HUDEP-2 (cell line): ENCODE measurements at regions not wholly inside any gene's neighbourhood (a gene's known extent, or its start where the extent isn't known, plus 50 kb on each side); places are given as distances from the start of the nearest gene placed in this dataset.

ENCODE experiments used
- DNase-seq, 76 experiments: peaks; one replicate each; lab custom pipeline; 2025; ENCODE audit not compliant: unreplicated experiment in 76 of 76; lab: John Stamatoyannopoulos, UW

DNA sequence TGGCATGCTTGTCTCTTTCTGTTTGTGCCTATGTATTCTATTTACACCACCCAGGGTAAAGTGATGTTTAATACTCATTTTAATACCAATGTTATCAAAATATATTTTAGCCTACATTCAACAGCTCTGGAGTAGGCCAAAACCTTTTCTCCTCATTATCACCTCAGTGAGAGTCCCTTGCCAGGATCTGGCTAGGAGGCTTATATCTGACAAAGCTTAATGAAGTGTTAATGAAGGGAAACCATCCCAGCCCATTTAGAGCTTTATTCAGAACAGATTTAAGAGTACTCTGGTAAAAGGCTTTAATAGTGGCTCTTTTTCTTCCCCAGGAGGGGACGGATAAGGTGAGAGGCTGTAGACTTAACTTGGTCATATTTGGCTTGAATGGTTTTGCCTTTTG, 137.6 kb downstream of the GRIN2B start:
- no peak for DNase-seq

DNA sequence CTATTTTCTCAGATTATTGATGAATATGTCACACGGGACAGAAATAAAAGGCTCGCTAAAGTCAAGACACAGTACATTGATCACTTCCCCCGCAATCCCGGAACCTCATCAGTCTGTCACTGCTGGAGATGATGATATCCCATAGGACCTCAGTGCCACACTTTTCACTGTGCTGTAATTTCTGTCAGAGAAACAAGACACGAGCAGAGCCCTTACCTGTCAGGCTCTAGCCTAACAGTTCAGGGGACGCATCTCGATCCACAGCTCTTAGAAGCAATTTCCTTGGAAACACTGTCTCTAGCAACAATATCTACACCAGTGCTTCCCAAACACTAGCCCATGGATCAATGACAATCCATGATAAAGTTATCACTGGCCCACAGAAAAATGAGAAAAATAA, 140.0 kb downstream of the GRIN2B start:
- no peak for DNase-seq

DNA sequence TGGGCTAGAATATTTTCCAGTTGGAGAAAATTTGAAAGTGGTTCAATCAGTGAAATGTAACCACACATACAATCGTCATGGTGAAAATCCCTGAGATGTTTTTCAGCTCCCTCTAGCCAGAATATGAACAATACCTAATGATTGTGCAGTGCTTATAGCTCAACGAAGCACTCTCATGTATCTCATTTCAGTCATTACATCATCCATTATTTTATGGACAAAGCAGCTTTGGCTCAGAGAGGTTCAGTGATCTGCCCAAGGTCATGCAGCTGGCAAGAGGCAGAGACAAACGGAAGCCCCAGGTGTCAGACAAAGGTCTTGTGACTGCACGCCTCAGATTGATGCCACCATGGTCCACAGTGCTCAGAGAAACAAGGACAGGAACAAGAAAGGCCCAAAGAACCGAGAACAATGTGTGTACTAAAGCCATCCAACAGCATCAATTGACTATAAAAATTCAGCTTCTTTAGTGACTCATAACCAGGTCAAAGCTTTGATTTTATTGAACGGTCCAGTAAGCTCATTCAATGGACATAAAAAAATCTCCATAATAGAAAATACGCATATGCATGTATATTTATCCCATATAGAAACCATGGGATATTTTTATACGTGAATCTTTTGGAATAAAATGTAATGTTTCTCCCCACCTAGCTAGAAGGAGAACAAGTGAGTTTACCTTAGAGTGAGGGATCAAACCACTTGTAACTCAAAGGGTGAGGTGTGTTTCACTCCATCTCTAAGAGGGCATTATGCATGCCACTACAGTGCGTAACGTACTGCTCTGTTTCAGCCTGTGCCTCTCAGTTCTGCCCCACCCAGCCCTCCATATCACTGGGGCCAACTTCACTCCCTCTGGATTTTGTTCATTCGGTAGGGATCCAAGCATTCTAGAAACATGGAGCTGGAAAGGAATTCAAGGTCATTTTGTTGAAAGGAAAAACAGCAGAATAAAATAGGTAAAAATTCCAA, 141.8 kb downstream of the GRIN2B start:
- no peak for DNase-seq

DNA sequence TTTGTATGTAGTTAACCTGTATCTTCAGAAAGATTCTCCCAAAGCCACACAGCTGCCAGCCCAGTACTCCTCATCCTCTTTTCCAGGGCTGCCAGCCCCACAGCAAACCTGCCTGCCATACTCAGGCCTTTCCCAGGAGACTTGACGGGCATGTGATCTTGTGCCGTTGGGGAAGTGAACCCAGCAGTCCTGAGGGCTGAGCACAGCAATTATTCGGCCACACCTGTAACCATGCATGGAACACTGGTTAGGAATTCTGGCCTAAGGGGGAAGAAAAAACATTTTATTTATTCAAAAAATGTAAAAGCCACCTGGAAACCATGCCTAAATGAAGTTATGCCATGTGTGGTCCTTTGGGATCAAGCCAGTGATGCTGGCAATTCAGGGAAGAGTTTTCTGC, 145.3 kb downstream of the GRIN2B start:
- DNase-seq: no peak

DNA sequence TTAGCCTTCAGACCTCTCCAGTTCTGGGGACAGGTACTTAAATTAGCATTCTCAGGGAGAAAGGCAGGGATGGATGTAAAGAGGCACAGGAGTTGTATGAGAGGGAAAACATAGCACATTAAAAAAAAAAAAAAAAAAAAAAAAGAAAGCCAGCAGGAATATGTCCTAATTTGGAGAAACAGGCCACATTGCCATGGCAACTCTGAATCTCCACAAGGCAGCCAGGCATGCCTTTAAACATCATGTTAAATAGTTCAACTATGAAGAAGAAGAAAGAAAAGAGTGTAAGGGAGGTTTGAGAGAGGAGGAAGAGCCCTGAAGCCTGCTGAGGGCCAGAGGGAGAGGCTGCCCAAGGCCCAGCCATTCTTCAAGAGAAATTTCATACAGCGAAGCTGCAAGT, 145.8 kb downstream of the GRIN2B start:
- no peak for DNase-seq

DNA sequence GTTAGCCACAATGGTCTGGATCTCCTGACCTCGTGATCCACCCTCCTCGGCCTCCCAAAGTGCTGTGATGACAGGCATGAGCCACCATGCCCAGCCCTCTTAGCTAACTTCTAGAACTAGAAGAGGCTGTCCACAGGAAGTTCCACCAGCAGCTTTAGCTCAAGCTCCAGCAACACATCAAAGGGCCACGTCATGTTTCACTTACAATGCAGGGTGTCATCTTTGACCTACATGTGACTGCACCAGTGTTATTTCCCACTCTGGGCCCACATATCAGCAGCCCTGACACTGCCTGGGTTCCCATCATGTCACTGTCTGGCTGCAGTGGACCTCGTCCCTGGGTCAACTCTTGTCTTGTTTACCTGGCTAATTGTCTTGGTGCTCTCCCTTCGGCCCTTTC, 147.2 kb downstream of the GRIN2B start:
- no peak for DNase-seq

DNA sequence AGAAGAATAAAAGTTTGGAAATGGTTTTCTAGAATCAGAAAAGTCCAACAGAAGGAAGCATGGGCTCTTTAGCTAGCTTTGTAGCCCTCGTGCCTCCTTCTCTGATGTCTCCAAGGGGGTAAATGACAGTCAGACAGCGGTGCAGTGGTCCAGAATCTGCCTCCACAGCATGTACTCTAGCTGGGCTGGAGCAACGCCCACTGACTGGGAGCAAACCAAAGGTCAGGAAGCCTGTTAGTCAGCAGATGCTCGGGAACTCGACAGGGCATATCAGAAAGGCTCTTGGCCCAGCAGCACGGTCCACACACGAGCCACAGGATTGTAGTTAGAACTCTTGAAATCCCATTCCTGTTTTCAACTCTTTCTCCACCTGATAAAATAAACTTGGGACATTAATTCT, 164.3 kb downstream of the GRIN2B start:
- no peak for DNase-seq

DNA sequence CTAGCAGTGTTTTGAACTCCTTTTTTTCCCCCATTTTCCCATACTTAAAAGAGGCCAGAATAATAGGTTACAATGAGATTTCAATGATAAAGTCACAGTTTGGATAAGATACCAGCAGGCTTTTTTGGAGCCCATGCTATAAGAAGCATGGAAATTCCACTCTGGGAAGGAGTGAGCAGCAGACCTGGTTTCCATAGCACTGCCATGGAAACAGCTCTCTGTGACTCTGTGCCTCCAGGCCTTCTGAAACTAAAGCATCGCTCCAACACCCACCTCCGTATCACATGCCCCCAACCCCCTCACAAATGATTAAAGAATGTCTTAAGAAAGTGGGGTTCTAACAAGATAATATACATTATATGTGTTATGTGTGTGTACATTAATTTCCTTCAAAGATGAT, 165.0 kb downstream of the GRIN2B start:
- DNase-seq: no peak

DNA sequence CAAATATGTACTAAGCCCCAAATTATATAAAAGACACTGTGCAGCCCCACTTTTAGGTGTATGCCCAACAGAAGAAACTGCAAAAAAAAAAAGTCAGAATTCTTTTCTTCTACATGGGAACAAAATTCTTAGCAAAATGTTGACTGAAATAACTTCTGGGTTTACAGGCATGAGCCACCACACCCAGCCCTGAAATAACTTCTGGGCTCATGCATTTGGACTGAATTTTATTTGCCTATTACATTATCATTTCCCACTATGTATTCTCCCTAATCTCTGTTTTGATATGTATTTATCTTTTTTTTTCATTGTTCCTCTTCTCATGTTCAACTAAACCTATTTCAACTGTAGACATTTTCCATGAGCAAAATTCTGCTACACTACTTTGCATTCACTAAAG, 169.2 kb downstream of the GRIN2B start:
- DNase-seq: no peak

DNA sequence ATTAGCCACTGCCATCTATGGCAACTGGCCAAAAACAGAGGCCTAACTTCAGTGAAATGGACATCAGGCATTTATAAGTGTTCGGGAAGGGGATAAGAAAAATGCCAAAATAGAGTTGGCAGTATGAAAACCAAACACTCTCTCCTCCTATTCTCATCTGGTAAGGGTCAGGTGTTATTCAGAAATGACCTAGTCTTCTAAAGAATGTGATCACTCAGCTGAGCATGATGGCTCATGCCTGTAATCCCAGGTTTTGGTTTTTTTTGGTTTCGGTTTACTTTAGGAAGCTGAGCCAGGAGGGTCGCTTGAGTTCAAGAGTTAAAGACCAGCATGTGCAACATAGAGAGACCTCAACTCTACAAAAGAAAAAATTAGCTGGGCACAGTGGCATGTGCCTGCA, 170.3 kb downstream of the GRIN2B start:
- DNase-seq: no peak

DNA sequence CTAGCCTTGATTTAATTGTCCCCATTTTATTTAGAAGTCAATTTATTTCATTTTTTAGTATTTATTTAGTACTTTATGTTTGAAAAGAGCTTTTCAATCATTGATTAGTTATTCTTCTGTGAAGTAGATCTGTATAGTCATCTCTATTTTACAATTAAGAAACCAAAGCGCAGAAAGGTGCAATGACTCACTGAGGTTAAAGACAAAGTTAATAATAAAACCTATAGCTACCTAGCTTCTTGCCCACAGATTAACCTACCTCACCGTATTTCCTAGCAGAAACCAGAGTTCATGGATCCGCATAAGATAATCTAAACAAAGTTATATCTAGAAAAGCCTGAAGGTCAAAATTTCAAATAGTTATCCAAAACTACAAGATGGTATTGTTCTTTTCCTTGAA, 176.4 kb downstream of the GRIN2B start:
- no peak for DNase-seq

DNA sequence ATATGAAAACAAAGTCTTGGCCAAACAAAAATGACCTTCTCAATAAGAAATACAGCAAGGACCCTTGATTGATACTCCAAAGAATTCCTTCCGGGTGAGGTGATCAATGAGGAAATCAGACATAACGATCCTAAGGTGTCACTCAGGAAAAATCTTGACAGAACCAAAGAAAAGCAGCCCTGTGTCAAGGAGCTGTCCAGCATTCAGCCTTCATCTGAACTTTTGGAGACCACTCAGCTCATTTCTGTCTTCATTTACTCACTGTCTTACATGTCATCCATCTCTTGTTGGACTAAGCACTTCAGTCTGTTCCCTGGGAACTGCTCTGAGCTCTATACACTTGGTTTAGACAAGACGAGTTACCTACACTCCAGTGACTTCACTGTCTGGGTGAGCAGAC, 179.9 kb downstream of the GRIN2B start:
- no peak for DNase-seq

DNA sequence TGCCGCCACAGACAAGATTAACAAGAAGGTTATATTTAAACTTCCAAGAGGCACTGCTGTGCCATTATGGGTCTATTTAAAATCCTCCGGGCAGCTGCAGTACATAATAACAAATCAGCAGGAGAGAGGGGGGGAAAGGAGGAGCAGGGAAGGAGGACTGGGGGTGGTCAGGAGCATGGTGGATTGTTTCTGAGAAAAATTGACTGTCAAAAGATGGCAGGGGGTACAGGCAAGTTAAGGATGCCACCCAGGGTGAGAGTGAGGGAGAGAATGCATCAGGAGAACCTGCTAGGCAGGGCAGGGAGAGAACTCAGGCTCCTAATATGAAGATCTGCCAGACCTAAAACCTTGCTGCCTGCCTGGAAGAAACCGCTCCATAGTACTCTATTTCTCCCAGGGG, 181.8 kb downstream of the GRIN2B start:
- DNase-seq: no peak

DNA sequence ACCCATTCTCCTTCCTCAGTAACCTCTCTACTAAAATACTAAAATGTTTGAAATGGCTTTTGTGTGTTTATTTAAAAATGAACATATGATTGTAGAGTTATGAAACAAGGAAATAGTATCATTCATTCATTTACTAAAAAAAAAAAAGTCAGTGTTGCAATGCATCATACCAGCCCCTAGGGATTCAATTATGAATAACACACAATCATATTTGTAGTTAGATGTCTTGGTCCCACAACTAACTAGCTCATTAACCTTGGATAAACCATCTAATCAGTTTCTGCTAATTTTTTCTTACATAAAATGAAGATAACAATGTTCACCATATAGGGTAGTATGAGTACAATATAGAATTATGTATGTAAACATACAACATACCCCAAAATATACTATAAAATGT, 183.2 kb downstream of the GRIN2B start:
- no peak for DNase-seq

DNA sequence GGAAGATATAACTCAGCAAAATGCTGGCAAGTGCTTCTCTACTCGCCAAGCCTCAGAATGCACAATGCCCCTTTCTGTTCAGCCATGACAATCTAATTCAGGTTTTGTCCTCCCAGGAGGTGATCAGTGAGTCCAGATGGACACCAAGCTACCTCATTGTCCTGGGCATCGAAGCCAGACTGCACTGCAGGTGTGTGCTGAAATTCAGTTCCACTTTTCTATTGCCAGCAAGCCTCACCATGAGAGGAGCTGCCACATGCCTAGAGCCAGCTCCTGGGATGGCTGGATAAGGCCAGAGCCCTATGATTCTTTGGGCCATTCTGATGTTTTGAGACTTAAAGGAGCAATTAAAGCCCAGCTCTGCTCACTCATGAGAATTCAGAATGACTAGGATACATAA, 186.7 kb downstream of the GRIN2B start:
- DNase-seq: no peak

DNA sequence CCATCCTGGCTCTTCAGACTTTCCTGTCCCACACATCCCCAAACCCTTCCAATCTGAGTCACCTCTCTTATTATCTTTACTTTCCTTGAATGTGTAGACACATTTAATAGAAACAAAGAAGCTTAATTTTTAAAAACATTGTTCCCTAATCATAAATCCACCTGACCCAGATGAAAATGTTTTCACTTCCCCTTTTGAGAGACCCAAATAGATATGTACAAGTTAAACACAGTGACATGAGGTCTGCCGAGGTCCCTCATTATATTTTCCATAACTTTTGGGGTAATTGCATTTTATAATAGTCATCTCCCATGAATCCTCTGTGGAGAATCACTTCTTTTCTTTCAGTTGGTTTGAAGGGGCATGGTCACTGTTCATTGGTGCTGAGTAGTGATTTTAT, 191.1 kb downstream of the GRIN2B start:
- DNase-seq: no peak

DNA sequence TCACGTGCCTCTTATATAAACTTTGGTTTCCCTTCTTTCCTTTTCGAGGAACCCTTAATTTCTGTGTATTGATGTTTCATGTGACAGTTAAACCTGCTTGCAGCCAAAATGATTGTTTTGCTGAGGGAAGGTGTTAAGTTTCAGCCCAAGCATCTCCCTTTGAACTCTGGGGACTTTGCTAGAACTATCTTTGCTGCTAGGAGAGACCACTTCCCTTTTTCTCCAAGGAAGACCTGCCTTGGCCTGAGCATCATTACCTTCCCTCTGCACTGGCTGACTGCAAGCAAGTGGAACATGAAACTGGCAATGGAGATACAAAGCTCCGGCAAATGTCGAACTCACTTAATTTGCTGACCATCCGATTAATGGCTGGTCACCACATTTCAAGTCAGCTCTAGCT, 192.8 kb downstream of the GRIN2B start:
- DNase-seq: no peak

DNA sequence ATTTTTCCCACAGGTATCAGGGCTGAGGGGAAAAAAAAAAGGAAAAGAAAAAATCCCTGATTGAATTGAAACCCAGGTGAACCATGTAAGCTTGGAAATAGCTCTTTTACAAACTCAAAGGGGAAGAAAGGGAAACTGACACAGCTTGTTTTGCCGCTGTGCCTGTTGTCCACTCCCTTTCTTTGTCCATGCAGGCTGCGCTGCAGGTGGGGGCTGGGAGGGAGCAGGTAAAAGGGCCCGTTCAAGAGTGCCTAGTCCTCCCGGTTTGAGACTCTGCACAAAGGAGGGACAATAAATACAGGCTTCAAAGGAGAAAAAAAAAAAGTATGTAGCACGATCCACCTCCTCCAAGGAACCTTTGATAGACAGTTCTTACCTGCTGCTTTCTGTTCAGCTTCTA, 194.8 kb downstream of the GRIN2B start:
- no peak for DNase-seq

DNA sequence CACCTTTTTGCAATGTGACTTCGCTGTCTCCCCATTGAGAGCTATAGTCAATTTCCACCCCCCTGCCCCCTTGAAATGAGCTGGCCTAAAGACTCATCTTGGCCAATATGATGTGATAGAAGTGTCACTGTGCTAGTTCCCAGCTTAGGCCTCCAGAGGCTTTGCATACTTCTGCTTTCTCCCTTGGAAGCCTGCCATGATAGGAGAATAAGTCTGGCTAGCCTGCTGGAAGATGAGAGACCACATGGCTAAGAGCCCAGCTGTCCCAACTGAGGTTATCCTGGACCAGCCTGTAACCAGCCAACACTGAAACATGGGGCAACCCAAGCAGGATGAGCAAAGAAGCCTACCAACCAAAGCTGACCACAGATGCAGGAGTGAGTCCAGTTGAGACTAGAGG, 196.9 kb downstream of the GRIN2B start:
- no peak for DNase-seq

DNA sequence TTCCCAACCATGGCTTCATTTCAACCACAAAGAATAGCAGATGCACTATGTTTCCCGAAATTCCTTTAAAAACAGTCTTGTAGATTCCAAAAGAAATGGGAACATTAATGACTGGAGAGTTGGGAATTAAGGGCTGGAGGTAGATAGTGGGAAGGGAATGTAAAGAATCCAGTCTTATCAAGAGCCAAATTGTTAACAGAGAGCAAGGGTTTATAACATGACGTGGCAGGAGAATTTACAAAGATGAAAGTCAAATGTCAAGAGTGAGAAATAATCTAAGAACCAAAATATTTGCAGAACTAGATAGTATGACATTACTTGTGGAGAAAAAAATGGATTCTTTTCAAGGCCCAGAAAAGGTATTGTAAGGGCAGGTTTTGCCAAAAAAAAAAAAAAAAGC, 200.9 kb downstream of the GRIN2B start:
- no peak for DNase-seq

DNA sequence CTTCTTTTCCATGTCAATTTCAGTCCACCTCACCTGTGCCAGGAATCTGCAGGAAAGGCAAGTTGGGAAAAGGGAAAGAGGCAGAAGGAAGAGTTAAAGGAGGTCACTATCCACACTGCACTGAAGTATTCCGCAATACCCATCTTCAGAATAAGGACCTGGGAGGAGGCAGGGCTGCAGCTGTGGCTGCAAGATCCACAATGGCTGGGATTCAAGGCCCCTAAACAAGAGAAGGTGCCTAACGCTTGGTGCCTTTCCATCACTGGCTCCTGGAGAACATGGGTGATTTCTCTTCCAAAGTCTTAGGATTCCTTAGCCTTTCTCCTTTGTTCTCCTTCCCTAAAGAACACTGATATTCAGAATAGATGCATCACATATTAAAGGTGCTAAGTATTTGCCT, 204.0 kb downstream of the GRIN2B start:
- no peak for DNase-seq

DNA sequence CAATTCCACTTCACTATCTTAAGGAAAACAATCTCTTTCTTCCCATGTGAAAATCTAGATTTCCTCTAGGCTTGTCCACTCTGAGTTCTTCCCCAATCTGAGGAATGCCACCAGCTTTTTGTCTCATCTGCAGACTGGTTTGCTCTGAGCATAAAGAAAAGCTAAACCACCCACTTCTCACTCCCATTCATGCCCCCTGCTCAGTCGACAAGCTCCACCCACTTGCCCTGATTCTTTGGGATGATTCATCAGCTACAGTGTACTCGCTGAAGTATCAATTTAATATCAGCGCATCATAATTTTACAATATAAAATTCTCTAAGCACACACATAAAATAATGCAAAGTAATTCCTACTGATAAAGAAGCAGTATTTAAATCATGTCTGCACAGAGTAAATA, 209.1 kb downstream of the GRIN2B start:
- no peak for DNase-seq

DNA sequence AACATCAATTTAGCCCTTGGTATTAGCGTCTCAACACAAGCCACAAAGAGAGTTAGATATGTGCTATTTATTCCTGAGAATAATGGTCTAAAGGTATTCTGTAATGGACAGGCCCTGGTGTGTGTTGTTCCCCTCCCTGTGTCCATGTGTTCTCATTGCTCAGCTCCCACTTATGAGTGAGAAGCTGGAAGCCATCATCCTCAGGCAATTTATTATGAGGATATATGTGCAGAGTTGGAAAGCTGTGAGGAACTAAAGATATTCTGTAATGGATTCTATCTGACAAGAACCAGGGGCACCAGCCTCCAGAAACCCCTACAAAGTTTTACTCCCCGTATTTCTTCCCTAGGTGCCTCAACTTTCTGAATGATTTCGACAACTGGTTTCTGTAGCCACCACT, 210.8 kb downstream of the GRIN2B start:
- DNase-seq: no peak
